ENCODE measurements at regions not wholly inside any gene's neighbourhood (a gene's known extent, or its start where the extent isn't known, plus 50 kb on each side); places are given as distances from the start of the nearest gene placed in this dataset.

GRCh38 chr4:141802333-141802732, 165.9 kb downstream of the IL15 start:
- H3K36me3 ChIP-seq (ENCODE audit: control insufficient read depth in 2 of 2, extremely low read depth in 1 of 2, insufficient read depth in 2 of 2, low read length in 2 of 2): no peaks in the 10 kb centered on the region
- dilution Hi-C loops (cut with MboI; ENCODE audit: extremely low pct_ligation_motif_present, low sequenced_read_pairs): no loop called here
- FAIRE-seq (no peak), DNase-seq (ENCODE audit: low read depth, low spot score) (no peak)
- intact Hi-C loops (cut with micrococcal nuclease): no loop called here
- H2AFZ ChIP-seq (ENCODE audit: low read depth, low read length): no peak overlapping the region
- no peaks in the 10 kb centered on the region for H3K79me2 ChIP-seq (ENCODE audit: control insufficient read depth, insufficient read depth, low read length)
- H3K9ac ChIP-seq (replicated peaks; ENCODE audit: extremely low read depth, insufficient read depth, low read length): no peak overlapping the region
- H4K20me1 ChIP-seq (replicated peaks; ENCODE audit: control insufficient read depth, extremely low read depth, insufficient read depth, low read length): no peaks in the 10 kb centered on the region
- H3K4me3 ChIP-seq (replicated peaks in 1 of 3; ENCODE audit: insufficient read depth in 1 of 3, low read depth in 1 of 3, low read length in 3 of 3): no peak overlapping the region
- no peak overlapping the region for H3K27ac ChIP-seq (ENCODE audit: insufficient read depth, low read depth, low read length)
- ChIA-PET POLR2A (interaction anchor here (0.6 kb wide), 1 partner anchor 1619 kb away, joined by 3 read pairs; no protein-coding TSS in a partner anchor), CTCF (interaction anchor here (1.0 to 2.1 kb wide), 5 partner anchors 10 to 45 kb away, joined by 3 to 5 read pairs (median 3); no protein-coding TSS in a partner anchor)
- H3K4me1 ChIP-seq (ENCODE audit: control insufficient read depth, extremely low read depth, insufficient read depth, low read length): no peaks in the 10 kb centered on the region
- no TSS peak for BruUV-seq (replicated peaks)
- TF ChIP-seq JUN (IDR thresholded peaks at IDR 0.05; ENCODE audit: borderline replicate concordance, insufficient read depth, insufficient read length, low read depth) (no peak), FOS (IDR thresholded peaks at IDR 0.05; ENCODE audit: borderline replicate concordance, insufficient read depth, low read length) (no peak), GATA2 (IDR thresholded peaks at IDR 0.05; ENCODE audit: insufficient read depth, insufficient read length, low read depth, low read length) (no peak), POLR2AphosphoS5 (IDR thresholded peaks at IDR 0.05; ENCODE audit: insufficient read depth, low read depth, low read length) (no peak), POLR2A (IDR thresholded peaks at IDR 0.05; ENCODE audit: low read depth, low read length) (no peak), MAX (IDR thresholded peaks at IDR 0.05; ENCODE audit: insufficient read depth, insufficient read length) (no peak), MYC (IDR thresholded peaks at IDR 0.05; ENCODE audit: low read depth, low read length) (no peak), EZH2 (IDR thresholded peaks at IDR 0.05; ENCODE audit: borderline replicate concordance, low read depth, low read length, severe bottlenecking) (no peak)
- H3K9me3 ChIP-seq (replicated peaks; ENCODE audit: control insufficient read depth, insufficient read depth, low read length): no peaks in the 10 kb centered on the region
- no peak overlapping the region for H3K4me2 ChIP-seq (ENCODE audit: insufficient read depth, low read length)
- H3K9me1 ChIP-seq (replicated peaks; ENCODE audit: control insufficient read depth, extremely low read depth, insufficient read depth, low read length): no peaks in the 10 kb centered on the region
- H3K27me3 ChIP-seq (ENCODE audit: control insufficient read depth in 2 of 2, insufficient read depth in 2 of 2, low read length in 2 of 2): no peaks in the 10 kb centered on the region

DNA sequence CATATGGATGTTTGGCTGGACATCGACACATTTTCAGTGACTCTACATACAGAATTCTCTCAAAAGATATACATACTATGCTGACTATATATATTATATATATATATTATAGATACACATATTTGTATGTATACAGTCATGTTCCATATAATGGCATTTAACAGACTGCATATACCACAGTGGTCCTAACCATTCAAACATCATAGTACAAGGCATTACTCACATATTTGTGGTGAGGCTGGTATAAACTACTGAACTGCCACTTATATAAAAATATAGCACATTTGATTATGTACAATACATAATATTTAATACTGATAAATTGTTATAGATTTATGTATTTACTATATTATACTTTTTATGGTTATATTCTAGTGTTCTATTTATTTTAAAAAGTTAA, 168.5 kb downstream of the IL15 start:
- ChIA-PET POLR2A (no interaction called here), CTCF (no interaction called here)
- Histone ChIP-seq H4K20me1 (replicated peaks; ENCODE audit: control insufficient read depth, extremely low read depth, insufficient read depth, low read length) (no peaks in the 10 kb centered on the region), H3K4me3 (replicated peaks in 1 of 3; ENCODE audit: insufficient read depth in 1 of 3, low read depth in 1 of 3, low read length in 3 of 3) (no peak overlapping the region), H3K79me2 (ENCODE audit: control insufficient read depth, insufficient read depth, low read length) (no peaks in the 10 kb centered on the region), H3K4me2 (ENCODE audit: insufficient read depth, low read length) (no peak overlapping the region), H3K27me3 (ENCODE audit: control insufficient read depth in 2 of 2, insufficient read depth in 2 of 2, low read length in 2 of 2) (no peaks in the 10 kb centered on the region), H3K4me1 (ENCODE audit: control insufficient read depth, extremely low read depth, insufficient read depth, low read length) (no peaks in the 10 kb centered on the region), H3K36me3 (ENCODE audit: control insufficient read depth in 2 of 2, extremely low read depth in 1 of 2, insufficient read depth in 2 of 2, low read length in 2 of 2) (no peaks in the 10 kb centered on the region), H3K9me1 (replicated peaks; ENCODE audit: control insufficient read depth, extremely low read depth, insufficient read depth, low read length) (no peaks in the 10 kb centered on the region), H2AFZ (ENCODE audit: low read depth, low read length) (no peak overlapping the region), H3K9me3 (replicated peaks; ENCODE audit: control insufficient read depth, insufficient read depth, low read length) (no peaks in the 10 kb centered on the region), H3K27ac (ENCODE audit: insufficient read depth, low read depth, low read length) (no peak overlapping the region), H3K9ac (replicated peaks; ENCODE audit: extremely low read depth, insufficient read depth, low read length) (no peak overlapping the region)
- intact Hi-C loops (cut with micrococcal nuclease) (no loop called here), dilution Hi-C loops (cut with MboI; ENCODE audit: extremely low pct_ligation_motif_present, low sequenced_read_pairs) (no loop called here)
- BruUV-seq (replicated peaks): no TSS peak
- DNase-seq (ENCODE audit: low read depth, low spot score) (no peak), FAIRE-seq (no peak)
- TF ChIP-seq POLR2A (IDR thresholded peaks at IDR 0.05; ENCODE audit: low read depth, low read length) (no peak), POLR2AphosphoS5 (IDR thresholded peaks at IDR 0.05; ENCODE audit: insufficient read depth, low read depth, low read length) (no peak), MAX (IDR thresholded peaks at IDR 0.05; ENCODE audit: insufficient read depth, insufficient read length) (no peak), JUN (IDR thresholded peaks at IDR 0.05; ENCODE audit: borderline replicate concordance, insufficient read depth, insufficient read length, low read depth) (no peak), CTCF (IDR thresholded peaks at IDR 0.05; ENCODE audit: extremely low read depth in 1 of 2, insufficient read depth in 1 of 2, low read depth in 1 of 2, low read length in 2 of 2) (no peak)
